GM19239 (cell line): ENCODE measurements at regions not wholly inside any gene's neighbourhood (a gene's known extent, or its start where the extent isn't known, plus 50 kb on each side); places are given as distances from the start of the nearest gene placed in this dataset.

Experiments
- DNase-seq: peaks from one replicate; pipeline ENCODE4 v3.0.0; 2011; ENCODE audit warnings: low spot score; ENCODE audit not compliant: insufficient read length
- FAIRE-seq: peaks from 2 replicates; lab custom pipeline; 2011; peaks lifted over from hg19 to GRCh38; lab: Jason Lieb, UNC

DNA sequence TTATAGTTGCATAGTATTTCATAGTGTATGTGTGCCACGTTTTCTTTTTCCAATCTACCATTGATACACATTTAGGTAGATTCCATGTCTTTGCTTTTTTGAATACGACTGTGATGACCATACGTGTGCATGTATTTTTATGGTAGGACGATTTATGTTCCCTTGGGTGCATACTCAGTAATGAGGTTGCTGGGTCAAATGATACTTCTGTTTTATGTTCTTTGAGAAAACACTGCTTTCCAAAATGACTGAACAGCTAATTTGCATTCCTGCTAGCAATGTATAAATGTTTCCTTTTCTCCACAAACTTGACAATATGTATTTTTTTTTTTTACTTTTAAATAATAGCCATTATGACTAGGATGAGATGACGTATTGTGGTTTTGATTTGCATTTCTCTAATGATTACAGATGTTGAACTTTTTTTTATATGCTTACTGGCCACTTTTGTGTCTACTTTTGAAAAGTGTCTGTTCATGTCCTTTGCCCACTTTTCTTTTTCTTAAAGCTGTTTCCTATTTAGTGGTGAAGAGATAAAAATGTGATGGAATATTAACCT, 969.5 kb upstream of the NDST4 start:
- DNase-seq = no peak
- no peak for FAIRE-seq

- DNase-seq = no peak
- no peak for FAIRE-seq
These were observed 959.6 kb upstream of the NDST4 start for GRCh38 chr4:116073051-116073450.

GRCh38 chr4:116070283-116070682, 956.9 kb upstream of the NDST4 start:
- DNase-seq = no peak
- FAIRE-seq = no peak

DNA sequence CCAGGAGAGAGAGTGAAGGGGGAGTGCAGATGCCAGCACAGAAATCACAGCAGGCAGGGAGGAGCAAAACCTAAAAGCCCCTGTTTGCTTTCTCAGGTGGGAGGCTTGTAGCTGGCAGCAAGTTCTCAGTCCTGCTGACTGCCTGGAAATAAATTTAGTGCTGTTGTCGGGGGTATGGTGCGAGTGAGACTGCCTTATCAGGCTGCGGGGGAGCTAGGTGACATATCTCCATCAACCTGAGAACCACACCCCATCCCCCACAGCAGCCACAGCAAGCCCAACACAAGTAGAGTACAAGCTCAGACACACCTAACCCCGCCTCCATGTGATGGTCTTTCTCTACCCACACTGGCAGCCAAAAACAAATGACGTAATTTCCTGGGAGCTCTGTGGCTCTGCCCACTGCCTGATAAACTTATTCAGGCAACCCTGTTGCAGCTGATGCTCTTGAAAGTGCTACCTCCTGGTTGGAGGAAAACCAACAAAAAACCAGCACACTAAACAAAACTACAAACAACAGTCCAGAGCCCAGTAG, 953.4 kb upstream of the NDST4 start:
- FAIRE-seq (no peak), DNase-seq (no peak)

DNA sequence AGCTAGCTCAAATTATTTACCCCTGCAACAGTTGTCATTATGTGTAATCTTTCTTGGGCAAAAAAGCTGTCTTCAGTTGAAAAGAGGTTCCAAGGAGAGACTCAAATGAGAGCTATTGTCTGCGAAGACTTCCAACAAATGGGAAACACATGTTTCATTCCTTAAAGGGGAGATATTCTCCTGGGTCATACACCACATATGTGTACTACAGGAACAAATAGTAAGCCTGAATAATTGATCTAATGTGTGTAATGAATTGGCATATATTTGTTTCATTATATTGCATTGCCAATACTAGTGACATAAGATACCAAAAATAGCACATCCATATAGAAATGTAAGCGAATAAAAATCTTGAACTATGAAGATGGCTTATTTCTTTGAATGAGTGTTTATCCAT, 950.9 kb upstream of the NDST4 start:
- DNase-seq (no peak), FAIRE-seq (no peak)

DNA sequence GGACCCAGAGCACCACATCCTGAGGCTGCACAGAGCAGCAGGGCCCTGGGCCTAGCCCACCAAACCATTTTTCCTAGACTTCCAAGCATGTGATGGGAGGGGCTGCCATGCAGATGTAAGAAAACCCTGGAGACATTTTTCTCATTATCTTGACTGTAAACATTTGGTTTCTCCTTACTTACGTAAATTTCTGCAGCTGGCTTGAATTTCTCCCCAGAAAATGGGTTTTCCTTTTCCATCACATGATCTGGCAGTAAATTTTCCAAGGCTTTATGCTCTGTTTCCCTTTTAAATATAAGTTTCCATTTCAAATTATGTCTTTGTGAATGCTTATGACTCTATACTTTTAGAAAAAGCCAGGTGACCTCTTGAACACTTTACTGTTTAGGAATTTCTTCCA, 945.9 kb upstream of the NDST4 start:
- DNase-seq = no peak
- FAIRE-seq = no peak

- DNase-seq = no peak
- no peak for FAIRE-seq
These were observed 944.7 kb upstream of the NDST4 start for GRCh38 chr4:116058129-116058528.

- FAIRE-seq = no peak
- DNase-seq = no peak
These were observed 942.7 kb upstream of the NDST4 start for GRCh38 chr4:116055857-116056827.

GRCh38 chr4:116027311-116027710, 913.9 kb upstream of the NDST4 start:
- FAIRE-seq (no peak), DNase-seq (no peak)

DNA sequence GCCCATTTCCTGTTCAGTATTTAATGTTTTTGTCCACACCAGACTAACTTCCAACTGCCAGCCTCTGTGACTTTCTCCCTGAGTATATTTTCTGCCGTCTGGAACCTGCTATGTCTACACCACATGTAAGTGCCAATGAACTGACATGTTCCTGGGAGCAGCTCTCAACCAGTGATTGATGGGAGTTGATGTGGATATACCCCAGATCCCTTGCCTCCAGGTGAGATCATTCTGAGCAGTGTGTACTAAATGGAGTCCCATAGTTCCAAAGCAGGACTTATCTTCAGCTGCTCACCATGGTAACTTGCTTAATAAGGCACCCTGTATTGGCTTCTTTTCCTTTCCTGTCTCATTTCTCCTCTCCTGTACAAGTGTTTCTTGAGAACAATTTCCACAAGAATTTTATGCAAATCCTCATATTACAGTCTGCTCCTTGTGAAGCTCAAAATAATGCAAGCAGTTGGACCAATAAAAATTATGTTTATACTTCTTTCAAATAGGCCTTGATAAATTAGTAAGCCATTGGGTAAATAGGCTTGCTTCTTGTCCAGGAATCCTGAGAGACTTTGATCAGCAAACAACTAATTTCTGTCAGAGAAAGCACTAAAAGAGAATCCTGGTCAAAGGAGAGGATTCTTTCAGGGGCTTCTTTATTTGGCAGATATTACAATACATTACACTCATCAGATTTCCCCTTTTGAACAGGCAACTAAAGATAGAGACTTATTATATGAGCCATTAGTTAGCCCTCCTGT, 911.7 kb upstream of the NDST4 start:
- DNase-seq (no peak), FAIRE-seq (no peak)

DNA sequence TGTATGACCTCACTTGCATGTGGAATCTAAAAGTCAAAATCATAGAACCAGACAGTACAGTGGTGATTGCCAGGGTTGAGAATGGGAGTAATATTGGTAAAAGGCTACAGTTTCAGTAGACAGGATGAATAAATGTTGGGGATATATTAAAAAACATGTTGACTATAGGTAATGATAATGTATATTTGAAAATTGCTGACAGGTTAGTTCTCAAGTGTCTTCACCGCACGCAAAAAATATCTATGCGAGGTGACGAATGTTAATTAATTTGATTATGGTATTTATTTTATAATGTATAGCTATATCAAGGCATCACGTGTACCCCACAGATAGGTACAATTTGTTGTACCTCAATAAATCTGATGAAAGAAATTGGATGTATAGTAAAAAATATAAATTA, 909.6 kb upstream of the NDST4 start:
- DNase-seq (no peak), FAIRE-seq (no peak)

- DNase-seq (no peak), FAIRE-seq (no peak)
These were observed 906.8 kb upstream of the NDST4 start for GRCh38 chr4:116020141-116020722.

- FAIRE-seq (no peak), DNase-seq (no peak)
These were observed 905.4 kb upstream of the NDST4 start for GRCh38 chr4:116018831-116019230.

- DNase-seq (no peak), FAIRE-seq (no peak)
These were observed 902.8 kb upstream of the NDST4 start for GRCh38 chr4:116016201-116016600.

DNA sequence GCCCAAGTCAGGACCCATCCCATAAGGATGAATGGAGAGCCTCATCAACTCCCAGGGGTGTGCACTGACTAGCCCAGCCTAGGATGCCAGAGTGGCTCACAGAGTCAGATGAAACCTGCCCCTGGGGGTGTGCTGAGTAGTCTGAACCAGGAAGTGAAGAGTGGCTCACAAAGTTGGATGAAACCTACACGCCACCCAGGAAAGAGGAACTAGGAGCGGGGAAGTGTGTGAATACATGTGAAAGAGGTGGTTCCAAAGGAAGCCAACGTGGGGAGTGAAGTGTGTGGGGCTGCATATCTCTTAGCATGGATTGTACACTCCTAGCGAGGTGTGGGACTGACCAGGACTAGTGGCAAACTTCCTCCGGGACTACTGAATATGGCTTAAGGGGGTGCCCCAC, 902.1 kb upstream of the NDST4 start:
- DNase-seq (no peak), FAIRE-seq (no peak)

DNA sequence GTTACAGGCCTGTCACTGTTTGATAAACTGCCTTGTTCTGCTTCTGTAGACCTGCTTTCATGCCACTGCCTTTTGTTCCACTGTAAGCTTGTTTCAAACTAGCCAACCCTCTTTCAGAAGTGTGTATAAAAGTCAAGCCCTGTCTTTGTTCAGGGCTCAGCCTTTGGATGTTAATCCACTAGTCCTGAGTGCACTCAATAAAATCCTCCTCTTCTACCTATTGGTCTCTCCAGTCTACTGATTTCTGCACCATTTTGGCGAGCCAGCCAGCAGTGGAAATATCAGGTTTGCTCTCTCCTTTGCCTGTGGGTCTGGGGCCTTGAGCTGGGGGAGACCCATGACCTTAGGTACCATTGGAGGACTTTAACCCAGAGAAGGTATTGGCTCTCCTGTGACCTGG, 901.6 kb upstream of the NDST4 start:
- FAIRE-seq (no peak), DNase-seq (no peak)

DNA sequence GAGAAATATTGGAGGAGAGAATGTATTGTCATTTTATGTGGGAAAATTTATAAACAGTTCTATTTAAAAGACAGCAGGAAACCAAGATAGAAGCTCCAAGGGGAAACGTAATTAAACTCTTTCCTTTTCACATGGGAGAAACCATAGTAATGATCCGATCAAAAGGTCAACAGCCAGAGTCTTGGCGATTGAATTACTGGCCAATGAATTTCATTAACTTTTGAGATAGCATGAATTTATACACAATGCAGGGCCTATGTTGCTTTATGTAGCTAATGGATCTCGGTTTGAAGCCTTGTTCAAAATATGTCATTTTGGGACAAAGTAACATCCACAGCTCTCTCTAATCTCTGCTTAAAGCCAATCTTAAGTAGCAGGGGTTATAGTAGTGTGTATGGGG, 897.5 kb upstream of the NDST4 start:
- no peak for DNase-seq
- FAIRE-seq = no peak

DNA sequence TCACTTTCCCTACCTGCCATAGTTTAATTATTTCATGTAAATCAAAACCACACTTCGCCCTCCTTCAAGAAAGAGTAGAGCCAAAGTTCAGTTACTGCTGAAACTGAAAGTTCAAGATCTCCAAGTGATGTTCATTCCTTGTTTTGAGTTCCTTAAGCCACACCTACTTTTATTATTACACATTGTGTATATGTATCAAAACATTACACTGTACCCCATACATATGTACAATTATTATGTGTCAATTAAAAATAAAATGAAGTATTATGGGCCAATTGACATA, 892.3 kb upstream of the NDST4 start:
- FAIRE-seq (no peak), DNase-seq (no peak)

DNA sequence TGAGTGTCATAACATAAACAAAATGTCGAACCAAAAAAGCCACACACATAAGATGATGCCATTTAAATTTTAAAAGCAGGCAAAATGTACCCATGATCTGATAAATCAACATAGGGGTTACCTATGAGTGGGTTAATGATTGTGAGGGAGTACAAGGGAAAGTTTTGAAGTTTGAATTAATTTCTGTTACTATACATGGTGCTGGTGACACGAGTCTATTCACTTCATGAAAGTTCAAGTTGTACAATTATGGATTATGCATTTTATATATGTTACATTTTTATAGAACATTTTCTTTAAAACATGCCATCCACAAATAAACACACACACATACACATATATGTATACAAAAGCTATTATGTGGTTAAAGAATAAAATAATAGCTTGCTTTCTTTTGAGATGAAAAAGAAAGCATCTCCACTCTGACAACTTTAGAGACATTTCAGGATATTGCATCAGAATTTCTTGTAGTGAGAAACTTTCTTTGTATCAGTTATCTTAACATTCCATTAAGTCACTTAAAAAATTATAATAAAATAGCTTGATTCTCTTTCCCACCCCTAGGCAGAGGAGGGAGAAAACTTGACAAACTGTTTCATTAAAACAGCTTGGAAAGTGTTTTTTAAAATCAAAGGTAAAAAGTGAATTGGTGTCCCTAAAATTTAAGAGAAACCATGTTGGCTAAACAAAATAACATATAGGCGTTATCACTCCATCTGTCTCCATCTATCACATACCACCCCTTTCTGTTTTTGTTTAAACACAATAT, 891.8 kb upstream of the NDST4 start:
- FAIRE-seq = no peak

GRCh38 chr4:116001291-116001690, 887.9 kb upstream of the NDST4 start:
- no peak for DNase-seq
- FAIRE-seq = no peak

More for the DNA sequence above, 891.8 kb upstream of the NDST4 start:
- DNase-seq = no peak
